GM18909 (cell line): ENCODE measurements at regions not wholly inside any gene's neighbourhood (a gene's known extent, or its start where the extent isn't known, plus 50 kb on each side); places are given as distances from the start of the nearest gene placed in this dataset.

Source experiments
- ATAC-seq: cut with Tn5 transposase; IDR thresholded peaks from one replicate; pipeline ENCODE4 v1.9.1; 2021; ENCODE audit warnings: mild to moderate bottlenecking; ENCODE audit not compliant: unreplicated experiment, poor library complexity

DNA sequence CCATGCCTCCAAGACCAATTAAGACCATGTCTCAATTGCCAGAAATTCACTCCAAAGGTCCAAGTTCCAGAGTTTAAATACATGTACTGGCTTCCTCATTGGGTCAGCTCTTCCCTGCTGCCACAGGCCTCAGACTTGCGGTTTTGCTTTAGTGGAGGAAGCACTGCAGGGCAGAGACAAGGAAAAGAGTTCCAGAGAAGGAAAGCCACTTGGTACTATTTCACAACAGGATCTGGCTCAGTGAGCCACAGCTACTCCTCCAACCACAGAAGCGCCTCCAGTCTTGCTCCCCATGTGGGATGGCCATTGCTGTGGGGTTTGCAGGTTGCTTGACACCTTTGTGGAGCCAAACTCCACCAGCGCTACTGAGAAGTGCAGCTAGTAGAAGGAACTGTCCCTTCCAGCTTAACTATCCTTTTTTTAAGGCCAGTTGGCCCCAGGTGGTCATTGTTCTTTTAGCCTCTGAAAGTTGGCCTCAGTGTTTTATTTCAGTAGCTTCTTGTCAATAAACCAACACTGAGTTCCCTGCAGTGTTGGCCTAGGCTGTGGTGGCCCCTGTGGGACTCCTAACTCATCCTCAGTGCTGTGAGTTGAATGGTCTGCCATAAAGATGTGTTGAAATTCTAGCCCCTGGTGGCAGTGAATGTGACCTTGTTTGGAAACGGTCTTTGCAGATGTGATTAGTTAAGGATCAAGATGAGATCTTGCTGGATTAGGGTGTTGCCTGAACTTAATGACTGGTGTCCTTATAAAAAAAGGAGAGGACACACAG lies 93.7 kb upstream of the DAP start:
- no peak for ATAC-seq

DNA sequence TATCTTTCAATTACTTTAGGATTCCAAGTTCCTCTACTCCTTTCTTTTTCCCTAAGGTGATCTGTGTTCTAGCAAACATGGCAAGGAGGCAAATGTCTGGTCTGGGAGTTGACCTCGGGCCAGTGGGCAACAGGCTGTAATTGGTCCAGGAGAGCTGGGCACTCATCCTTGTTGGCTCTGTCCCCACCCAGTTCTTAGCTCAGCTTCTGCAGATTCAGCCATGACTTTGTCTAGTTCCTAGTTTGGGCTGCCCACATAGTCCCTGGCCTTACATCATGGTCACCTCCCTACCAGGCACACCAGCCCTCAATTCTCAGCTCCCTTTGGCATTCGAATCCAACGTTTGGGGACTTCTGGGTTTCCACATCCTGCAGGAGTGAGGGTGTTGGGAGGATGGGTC lies 92.1 kb upstream of the DAP start:
- no peak for ATAC-seq

DNA sequence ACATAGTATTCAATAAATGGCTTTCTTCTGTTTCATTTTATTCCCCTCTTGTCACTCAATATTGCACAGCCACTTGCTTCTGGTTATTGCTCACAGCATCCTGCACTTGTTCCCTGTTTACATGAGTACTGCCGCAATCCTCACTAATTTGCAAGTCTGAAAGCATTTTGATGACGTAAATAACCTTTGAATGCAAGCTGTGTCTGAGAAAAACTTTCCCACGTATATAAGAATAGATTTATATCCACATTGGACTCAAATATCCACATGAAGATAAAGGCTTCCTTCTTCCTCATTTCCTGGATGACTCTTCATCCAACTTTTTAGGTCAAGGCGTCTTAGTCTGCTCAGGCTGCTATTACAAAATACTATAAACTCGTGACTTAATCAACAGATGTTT lies 88.2 kb upstream of the DAP start:
- no peak for ATAC-seq

DNA sequence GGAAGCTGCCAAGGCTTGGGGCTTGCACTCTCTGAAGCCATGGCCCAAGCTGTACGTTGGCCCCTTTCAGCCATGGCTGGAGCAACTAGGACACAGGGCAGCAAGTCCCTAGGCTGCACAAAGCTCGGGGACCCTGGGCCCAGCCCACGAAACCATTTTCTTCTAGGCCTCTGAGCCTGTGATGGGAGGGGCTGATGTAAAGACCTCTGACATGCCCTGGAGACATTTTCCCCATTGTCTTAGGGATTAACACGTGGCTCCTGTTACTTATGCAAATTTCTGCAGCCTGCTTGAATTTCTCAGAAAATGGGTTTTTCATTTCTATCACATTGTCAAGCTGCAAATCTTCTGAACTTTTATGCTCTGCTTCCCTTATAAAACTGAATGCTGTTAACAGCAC lies 83.0 kb upstream of the DAP start:
- ATAC-seq: no peak

DNA sequence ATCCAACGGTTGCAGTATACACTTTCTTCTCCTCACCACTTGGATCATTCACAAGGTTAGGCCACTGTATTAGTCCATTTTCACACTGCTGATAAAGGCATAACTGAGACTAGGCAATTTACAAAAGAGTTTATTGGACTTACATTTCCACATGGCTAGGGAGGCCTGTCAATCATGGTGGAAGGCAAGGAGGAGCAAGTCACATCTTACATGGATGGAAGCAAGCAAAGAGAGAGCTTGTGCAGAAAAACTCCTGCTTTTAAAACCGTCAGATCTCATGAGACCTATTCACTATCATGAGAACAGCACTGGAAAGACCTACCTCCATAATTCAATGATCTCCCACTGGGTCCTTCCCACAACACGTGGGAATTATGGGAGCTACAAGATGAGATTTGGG lies 81.8 kb upstream of the DAP start:
- no peak for ATAC-seq

DNA sequence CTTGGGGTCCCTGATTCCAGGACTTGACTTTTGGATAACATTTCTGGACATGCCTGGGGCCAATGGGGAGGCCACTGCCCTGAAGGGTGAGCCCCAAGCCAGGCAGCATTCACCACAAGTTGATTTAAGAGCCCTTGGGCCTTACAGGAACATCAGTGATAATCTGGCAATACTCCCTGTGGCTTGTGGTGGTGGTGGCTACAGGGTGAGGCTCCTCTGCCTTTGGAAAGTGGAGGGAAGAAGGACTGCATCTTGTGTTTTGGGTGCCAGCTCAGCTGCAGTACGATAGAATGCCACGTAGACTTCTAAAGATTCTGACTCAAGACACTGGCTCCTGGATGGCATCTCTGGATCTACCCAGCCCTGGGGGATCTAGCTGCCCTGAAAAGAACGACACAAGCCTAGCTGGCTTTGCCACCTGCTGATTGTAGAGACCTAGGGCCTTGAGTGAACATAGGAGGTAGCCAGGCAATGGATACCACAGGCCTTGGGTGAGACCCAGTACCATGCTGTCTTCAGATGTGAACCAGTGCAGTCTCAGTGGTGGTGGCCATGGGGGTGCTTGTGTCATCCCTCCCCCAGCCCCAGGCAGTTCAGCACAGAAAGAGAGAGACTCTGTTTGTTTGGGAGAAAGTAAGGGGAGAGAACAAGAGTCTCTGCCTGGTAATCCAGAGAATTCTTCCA lies 79.0 kb upstream of the DAP start:
- no peak for ATAC-seq

DNA sequence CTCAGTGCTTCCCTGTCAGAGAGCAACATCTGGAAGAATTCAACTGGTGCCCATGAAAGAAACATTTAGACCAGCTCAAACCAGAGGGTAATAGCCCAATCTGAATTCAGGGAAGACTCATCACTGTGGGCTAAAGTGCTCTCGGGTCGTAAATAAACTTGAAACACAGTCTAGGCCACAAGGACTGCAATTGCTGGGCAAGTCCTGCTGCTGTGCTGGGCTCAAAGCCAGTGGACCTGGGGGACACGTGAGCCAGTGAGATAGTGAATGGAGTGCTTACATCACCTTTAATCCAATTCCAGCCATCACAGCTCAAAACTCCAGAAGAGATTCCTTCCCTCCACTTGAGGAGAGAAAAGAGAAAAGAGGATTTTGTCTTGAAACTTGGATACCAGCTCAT lies 78.1 kb upstream of the DAP start:
- ATAC-seq: no peak

DNA sequence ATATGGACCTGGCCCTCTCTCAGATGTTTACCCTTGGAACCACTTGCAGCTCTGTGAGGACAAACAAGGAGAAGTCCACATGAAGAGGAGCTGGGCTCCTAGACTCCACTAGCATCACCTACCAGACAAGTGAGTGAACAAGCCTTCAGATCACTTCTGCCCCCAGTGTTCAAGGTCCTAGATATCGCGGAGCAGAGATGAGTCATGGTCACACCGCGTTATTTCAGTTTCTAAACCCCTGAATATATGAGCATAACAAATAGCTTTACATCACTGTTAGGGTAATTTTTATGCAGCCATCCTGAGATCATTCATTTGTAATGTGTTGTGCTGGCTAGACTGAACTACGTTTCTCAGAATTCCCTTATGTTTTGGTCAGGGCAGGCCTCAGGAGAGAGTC lies 77.0 kb upstream of the DAP start:
- ATAC-seq: peak; percentile 89

DNA sequence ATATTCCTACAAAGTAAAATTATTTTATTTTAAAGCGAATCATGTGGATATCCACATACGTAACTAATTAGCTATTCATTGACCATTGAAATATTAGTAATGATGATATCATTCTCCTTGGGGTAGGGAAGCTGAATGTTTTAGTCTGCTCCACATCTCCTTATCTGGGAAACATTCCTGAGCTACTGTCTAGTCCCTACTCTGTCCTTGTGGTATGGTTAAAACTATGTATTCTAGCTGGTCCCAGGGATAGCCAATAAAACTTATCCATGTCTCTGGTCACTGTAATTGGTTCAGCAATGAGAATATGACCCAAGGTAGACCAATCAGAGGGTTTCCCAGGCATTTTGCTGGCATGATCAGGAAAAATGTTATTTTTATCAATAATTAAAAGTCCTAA lies 76.0 kb upstream of the DAP start:
- no peak for ATAC-seq

DNA sequence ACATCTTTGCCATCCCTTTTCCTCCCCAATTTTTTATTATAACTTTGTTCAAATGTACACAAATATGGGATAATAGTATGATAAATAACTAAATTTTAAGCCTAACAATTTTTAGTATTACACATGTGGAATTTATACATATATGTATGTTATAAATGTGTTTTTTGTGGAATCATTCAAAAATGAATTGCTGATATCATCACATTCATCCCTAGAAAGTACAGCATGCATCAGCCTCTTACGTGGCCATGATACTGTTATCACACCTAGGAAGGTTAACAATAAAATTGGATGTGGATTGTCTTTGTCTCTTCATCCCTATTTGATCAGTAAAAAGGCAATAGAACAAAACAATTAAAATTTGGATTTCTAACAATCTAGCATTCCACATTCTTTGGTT lies 73.7 kb upstream of the DAP start:
- no peak for ATAC-seq

DNA sequence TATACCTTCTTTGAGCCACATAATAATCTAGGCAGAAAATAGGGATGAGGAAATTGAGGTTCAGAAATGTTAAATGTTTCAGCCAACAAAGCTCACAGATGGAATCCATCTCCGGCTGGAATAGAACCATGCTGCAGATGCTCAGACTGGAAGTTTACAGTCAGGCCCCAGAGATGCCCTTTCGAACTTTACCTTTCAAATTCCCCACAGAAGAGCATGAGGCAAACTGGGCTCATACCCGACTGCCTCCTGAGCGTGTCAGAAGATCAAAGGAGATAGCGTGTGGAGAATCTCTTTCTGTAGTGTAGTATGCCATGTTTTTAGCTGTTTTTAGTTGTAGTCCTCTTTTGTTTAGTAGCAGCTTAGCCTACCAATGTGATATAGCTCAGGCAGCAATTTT lies 72.0 kb upstream of the DAP start:
- no peak for ATAC-seq

DNA sequence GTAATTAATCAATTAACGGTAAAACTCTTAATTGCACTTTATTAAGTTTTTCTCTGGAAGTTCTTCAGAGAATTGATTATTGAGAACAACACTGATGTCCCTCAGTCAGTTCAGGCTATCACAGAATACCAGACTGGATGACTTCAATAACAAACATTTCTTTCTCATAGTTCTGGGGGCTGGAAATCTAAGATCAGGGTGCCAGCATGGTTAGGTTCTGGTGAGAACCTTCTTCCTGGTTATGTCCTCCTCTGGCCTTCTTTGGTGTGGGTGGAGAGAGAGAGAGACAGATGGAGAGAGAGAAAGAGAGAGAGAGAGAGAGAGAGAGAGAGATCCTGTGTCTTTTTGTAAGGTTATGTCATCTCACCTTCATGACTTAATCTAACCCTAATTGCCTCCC lies 71.4 kb upstream of the DAP start:
- ATAC-seq: no peak

DNA sequence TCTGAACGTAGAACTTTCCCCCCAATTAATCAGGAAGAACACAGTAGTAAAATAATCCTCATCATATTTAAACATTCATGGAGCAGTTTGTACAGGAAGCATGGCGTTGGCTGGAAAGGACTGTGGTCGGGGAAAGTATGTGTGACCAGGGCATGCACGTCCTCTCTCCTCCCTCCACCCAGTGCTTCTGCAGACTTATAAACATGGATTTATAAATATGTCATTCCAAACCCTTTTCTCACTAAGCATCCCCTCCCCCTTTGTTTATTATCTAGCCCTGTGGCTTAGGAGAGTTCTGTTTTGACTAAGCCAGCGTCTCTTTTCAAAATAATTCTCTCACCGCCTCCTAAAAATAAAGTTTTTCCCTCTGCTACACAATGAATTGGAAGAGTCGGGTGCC lies 70.4 kb upstream of the DAP start:
- no peak for ATAC-seq

DNA sequence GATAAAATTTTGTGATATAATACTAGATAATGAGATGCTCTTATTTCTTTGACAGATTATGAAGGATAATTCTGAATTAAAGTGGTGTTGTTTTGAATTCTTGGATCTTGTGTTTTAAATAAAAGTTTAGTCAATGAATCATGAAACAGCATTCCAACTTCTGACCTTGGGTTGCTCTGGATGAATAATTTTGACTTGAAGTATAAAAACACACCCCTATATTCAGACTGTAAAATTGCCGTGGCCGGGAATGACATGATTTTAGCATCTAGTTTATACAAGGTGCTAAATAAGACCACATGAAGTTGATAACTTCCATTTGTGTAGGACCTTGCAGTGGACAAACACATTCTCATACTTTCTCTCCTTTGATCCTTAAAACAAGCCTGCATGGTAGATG lies 67.2 kb upstream of the DAP start:
- no peak for ATAC-seq

DNA sequence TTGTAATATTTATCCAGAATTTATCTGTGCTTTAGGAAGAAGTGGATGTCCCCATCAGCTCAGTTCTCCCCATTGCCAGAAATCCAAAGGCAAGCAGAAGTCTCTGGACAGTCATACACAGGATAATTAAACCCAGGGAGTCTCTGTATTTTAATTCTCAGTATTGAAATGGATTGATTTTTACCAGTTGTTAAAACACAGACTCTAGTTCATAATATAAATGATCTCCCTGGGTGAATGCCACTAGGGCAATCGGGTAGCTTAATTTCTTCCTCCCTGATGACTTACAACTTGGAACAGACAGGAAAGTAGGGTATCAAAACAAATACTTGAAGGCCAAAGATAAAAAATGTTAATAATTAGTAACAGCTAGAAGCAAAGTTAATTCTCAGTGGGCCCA lies 66.5 kb upstream of the DAP start:
- ATAC-seq: no peak

DNA sequence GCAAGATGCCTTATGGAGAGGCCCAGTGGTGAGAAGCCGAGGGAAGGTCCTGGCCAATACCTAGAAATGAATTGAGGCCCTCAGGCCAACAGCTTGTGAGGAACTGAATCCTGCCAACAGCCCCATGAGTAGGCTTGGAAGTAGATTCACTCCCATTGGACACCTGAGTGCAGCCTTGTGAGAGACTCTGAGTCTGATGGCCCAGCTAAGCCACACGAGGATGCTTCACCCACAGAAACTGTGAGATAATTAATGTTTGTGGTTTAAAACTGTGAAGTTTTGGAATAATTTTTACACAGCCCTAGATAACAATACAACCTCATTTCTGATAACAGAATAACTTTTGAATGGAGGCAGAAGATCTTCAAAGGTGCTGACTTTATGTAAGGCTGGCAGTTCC lies 65.9 kb upstream of the DAP start:
- no peak for ATAC-seq

DNA sequence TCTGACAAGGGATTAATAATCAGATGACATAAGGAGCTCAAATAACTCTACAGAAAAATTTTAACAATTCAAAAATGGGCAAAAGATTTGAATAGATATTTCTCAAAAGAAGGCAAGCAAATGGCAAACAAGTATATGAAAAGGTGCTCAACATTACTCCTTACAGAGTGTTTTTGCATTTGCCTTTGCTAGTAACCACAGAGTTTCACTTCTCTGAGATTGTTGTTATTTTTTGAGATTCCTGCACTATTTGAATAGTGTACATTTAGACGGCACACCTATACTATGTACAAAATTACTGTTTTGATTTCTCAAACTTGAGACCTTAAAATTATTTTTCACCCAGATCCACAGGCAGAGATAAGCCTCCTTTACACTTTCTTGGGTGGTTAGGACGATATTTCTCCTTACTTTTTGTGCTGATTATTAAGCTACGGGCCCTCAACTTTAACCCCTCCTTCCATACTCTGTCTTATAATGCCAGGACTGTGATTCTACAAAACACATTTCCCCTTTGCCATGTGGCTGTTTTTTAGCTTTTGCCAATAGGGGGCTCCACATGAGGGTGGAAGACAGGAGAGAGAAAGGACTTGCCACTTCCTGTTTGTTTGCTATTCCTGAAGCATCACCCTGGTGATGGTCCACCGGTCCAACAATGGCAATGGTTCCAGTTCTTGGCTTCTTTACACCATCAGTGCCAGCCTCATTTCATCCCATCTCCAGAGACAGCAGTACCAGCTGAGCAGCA lies 65.0 kb upstream of the DAP start:
- peak; percentile 85 for ATAC-seq

DNA sequence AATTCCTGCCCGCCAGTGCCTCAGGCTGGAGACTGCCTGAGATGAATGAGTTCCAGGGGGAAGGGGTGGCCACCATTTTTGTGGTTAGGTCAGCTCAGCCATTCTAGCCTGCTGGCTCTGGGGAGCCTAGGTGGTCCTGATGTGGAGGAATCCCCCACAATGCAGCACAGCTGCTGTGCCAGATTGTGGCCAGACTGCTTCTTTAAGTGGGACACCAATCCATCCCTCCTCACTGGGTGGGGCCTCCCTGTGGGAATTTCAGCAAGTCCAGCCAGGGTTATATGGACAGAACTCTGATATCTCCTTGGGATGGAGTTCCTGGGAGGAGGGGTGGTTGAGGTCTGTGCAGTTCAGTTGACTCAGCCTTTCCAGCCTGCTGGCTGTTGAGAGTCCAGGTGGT lies 51.2 kb upstream of the DAP start:
- no peak for ATAC-seq
